Gastroesophageal sphincter (tissue), 4 donors: ENCODE measurements at regions not wholly inside any gene's neighbourhood (a gene's known extent, or its start where the extent isn't known, plus 50 kb on each side); places are given as distances from the start of the nearest gene placed in this dataset.

Experiments
- ATAC-seq: fragments of 150-250 bp; one replicate; pipeline ENCODE4 v1.9.1; 2016; ENCODE audit warnings: mild to moderate bottlenecking, moderate library complexity
- H3K27ac ChIP-seq, 4 donors: fragments of 200-600 bp; sonication (generic) in 3 of 4; 1 replicate in 3 of 4; 2 replicates in 1 of 4; pipeline ENCODE4 v1.5.1; 2016 to 2019
- H3K27me3 ChIP-seq: fragments of 200-600 bp; sonication (generic); one replicate; pipeline ENCODE4 v1.5.1; 2019
- H3K36me3 ChIP-seq, 2 donors: fragments of 200-600 bp; sonication (generic); one replicate each; pipeline ENCODE4 v1.5.1; 2019; ENCODE audit warnings: control low read depth in 1 of 2
- H3K4me1 ChIP-seq, 3 donors: fragments of 200-600 bp; sonication (generic); 1 replicate in 2 of 3; 2 replicates in 1 of 3; pipeline ENCODE4 v1.5.1; 2016 to 2019; ENCODE audit warnings: control low read depth in 2 of 3
- H3K4me3 ChIP-seq, 2 donors: fragments of 200-600 bp; sonication (generic); one replicate each; pipeline ENCODE4 v1.5.1; 2019; ENCODE audit warnings: mild to moderate bottlenecking in 1 of 2, moderate library complexity in 1 of 2
- H3K9me3 ChIP-seq, 3 donors: fragments of 200-600 bp; sonication (generic); one replicate each; pipeline ENCODE4 v1.5.1; 2017 to 2019; ENCODE audit warnings: control low read depth in 2 of 3
- EP300 ChIP-seq: sonication (generic); formaldehyde crosslinking; IDR thresholded peaks from one replicate; pipeline ENCODE4 v1.6.1; 2017; ENCODE audit warnings: antibody characterized with exemption, mild to moderate bottlenecking
- POLR2A ChIP-seq, 2 donors: fragments of 450-650 bp; IDR thresholded peaks; one replicate each; pipeline ENCODE4 v1.6.1; 2017; ENCODE audit warnings: antibody characterized with exemption in 2 of 2, mild to moderate bottlenecking in 2 of 2, moderate library complexity in 1 of 2
- POLR2AphosphoS5 ChIP-seq: sonication (generic); formaldehyde crosslinking; IDR thresholded peaks from one replicate; pipeline ENCODE4 v1.6.1; 2017; ENCODE audit warnings: antibody characterized with exemption
- WGBS, 2 donors: methylation state at CpG; one replicate each; pipeline ENCODE4 v1.1.5; 2018; ENCODE audit warnings: low coverage in 1 of 2; 5-methylcytosine and 5-hydroxymethylcytosine counted together
- TF ChIP-seq, protein P1 (sequence below), 4 experiments: fragments of 200-600 bp in 2 of 4; fragments of 450-650 bp in 2 of 4; sonication (generic) in 1 of 4; IDR thresholded peaks; one replicate each; pipeline ENCODE4 v1.5.1; 2017 to 2019; ENCODE audit warnings: antibody characterized with exemption in 4 of 4, mild to moderate bottlenecking in 2 of 4, moderate library complexity in 2 of 4

DNA sequence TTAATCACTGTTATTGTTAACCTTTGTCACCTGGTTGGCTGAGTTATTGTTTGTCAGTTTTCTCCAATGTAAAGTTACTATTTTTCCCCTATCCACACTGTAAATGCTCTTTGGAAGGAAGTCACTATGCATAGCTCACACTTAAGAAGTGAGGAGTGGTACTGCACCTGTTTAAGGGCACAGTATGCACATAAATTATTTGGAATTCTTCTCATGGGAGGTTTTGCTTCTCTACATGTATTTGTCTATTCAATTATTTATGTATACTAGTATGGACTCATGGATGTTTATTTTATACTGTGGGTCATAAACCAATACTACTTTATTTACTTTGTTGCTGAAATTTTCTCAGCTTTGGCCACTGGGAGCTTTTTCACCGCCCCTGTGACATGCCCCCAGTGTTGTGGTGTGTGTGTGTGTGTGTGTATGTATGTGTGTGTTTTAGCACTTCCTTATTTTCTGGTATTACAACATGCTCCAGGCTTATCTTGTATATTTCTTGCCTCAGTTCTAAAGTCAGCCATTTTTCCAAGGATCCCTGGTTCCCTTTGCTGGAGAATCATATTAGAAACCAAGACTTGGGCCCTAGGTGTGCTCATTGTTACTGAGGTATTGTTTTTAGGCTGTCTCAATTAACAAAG, 290.5 kb downstream of the KBTBD8 start:
- H3K4me3 ChIP-seq = no peak overlapping the region
- 83 to 88% methylated on average over 1 of the region's 1 CpG for WGBS, 2 donors
- no peaks in the 10 kb centered on the region for H3K9me3 ChIP-seq
- TF ChIP-seq EP300 (no peak), POLR2AphosphoS5 (no peak), POLR2A (IDR thresholded peaks at IDR 0.05) (no peak)
- TF ChIP-seq, protein P1, sequence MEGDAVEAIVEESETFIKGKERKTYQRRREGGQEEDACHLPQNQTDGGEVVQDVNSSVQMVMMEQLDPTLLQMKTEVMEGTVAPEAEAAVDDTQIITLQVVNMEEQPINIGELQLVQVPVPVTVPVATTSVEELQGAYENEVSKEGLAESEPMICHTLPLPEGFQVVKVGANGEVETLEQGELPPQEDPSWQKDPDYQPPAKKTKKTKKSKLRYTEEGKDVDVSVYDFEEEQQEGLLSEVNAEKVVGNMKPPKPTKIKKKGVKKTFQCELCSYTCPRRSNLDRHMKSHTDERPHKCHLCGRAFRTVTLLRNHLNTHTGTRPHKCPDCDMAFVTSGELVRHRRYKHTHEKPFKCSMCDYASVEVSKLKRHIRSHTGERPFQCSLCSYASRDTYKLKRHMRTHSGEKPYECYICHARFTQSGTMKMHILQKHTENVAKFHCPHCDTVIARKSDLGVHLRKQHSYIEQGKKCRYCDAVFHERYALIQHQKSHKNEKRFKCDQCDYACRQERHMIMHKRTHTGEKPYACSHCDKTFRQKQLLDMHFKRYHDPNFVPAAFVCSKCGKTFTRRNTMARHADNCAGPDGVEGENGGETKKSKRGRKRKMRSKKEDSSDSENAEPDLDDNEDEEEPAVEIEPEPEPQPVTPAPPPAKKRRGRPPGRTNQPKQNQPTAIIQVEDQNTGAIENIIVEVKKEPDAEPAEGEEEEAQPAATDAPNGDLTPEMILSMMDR (IDR thresholded peaks at IDR 0.05) = no peak
- H3K27ac ChIP-seq = no peak overlapping the region
- no peak for ATAC-seq
- H3K36me3 ChIP-seq = no peaks in the 10 kb centered on the region
- no peaks in the 10 kb centered on the region for H3K27me3 ChIP-seq
- H3K4me1 ChIP-seq = no peaks in the 10 kb centered on the region

DNA sequence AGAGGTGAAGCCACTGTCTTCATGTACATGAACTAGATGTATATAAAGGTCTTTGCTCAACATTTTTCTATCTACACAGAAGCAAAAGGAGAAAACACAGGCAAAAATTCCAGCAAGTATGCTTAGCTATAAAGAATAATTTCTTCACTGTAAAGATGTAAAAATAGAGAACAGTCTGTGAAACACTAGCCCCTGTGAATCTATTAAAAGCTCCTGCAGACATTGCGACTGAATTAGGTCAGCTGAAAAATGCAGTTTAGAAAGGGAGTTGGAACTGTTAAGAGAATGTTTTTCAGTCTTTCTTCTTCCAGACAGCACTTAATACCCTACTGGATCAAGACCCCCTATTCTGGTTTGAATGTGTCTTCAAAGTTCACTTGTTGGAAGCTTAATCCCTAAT, 291.5 kb downstream of the KBTBD8 start:
- Histone ChIP-seq H3K27ac (no peak overlapping the region), H3K4me1 (no peaks in the 10 kb centered on the region), H3K27me3 (no peaks in the 10 kb centered on the region), H3K36me3 (no peaks in the 10 kb centered on the region), H3K9me3 (no peaks in the 10 kb centered on the region), H3K4me3 (no peak overlapping the region)
- WGBS, 2 donors = 24 to 54% methylated on average over 1 of the region's 1 CpG
- TF ChIP-seq POLR2A (IDR thresholded peaks at IDR 0.05) = no peak
- ATAC-seq = no peak

DNA sequence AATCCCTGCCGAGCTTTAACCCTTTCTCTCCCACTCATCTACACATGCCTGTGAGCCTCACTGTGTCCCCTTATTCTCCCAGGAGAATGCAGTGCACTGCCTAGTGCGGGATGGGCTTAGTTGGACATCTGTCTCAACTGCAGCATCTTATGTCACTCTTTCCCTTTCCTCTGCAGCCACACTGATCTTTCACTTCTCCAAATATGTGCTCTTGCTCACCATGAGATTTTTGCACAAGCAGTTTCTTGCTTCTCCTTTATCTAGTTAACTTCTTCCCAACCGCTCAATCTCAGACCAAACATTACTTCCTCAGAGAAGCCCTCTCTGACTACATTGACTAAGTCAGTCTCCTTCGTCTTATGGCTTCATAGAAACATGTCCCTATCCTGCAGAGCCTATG, 292.3 kb downstream of the KBTBD8 start:
- Histone ChIP-seq H3K4me3 (no peak overlapping the region), H3K36me3 (no peaks in the 10 kb centered on the region), H3K4me1 (no peaks in the 10 kb centered on the region), H3K27me3 (no peaks in the 10 kb centered on the region), H3K9me3 (no peaks in the 10 kb centered on the region), H3K27ac (no peak overlapping the region)
- TF ChIP-seq EP300 (no peak), POLR2AphosphoS5 (no peak), POLR2A (IDR thresholded peaks at IDR 0.05) (no peak)
- TF ChIP-seq, protein P1 (IDR thresholded peaks at IDR 0.05) = no peak
- peak; percentile 31 for ATAC-seq
- WGBS, 2 donors = 70 to 78% methylated on average over 3 to 4 of the region's 4 CpGs

DNA sequence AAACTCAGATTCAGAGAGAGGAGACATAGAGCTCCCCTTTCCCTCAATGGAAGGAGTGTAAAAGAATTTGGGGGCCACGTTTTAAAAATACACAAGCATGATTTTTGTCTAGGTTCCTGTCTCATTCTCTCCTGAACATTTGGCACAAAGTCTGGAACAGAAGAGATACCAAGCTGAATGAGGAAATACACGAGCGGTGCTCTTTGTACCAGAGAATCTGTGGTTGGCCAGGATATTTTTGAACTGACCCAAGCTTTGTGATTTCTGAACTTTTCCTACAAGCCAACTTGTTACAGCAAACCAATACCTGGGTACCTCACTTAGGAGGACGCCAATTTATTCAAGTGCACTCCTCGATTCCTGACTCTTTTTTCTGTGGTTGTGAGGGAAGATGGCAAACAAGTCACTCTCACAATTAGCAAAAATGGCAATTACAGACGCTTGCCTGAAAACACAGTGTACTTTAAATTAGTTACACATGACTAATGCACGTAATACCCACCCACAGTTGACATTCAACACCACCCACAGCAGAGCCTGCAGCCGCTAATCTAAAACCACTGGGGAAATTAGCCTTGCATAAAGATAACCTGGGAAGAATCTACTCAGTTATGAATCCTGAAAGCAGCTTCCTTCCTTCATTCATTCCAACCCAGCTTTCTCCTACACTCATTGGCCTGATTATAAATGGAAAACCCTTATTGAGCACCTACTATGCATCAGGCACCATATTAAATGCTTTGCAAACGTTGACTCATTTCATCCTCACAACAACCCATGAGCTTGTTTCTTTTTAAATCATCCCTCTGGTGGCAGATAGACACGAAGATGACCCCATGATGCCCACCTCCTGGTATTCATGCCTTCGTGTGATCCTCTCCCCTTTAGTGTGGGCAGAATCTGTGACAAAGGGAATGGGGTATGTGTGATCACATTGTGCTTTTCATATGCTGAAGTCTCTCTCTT, 293.5 kb downstream of the KBTBD8 start:
- TF ChIP-seq POLR2AphosphoS5 (no peak), EP300 (no peak), POLR2A (IDR thresholded peaks at IDR 0.05) (no peak)
- TF ChIP-seq, protein P1 (IDR thresholded peaks at IDR 0.05) = no peak
- Histone ChIP-seq H3K4me3 (no peak overlapping the region), H3K27me3 (no peaks in the 10 kb centered on the region), H3K4me1 (no peaks in the 10 kb centered on the region), H3K27ac (no peak overlapping the region), H3K9me3 (no peaks in the 10 kb centered on the region), H3K36me3 (no peaks in the 10 kb centered on the region)
- ATAC-seq = no peak
- 72 to 81% methylated on average over 9 to 11 of the region's 11 CpGs for WGBS, 2 donors

DNA sequence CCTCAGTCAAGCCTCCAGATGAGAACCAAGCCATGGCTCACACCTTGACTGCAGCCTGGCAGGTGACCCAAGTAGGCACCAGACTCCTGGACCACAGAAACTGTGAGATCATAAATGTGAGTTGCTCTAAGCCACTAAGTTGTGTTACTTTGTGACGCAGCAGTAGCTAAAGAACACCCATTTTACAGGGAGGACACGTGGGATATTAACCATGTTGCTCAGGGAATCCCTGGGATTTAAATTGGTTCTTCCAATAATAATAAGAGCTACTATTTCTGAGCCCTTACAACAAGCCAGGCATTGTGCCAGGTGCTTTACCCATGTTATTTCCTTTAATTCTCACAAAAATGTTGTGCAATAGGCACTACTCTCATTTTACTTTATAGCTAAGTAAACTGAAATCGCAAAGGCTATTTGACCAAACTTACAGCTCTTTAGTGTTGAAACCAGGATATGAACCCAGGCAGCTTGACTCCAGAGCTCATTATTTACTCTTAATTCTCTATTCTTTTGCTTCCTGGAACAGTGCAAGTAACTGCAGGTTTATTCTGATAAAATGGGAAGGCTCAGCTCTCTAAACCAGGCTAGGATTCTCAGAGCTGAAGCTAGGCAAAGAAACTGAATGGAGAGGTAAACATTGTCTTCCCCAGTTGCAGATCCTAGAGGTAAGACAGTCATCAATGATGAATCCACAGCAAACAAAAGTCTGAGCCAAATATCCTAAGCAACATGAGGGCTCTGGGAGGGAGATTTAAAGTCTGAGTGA, 294.4 kb downstream of the KBTBD8 start:
- H3K27me3 ChIP-seq = no peaks in the 10 kb centered on the region
- no peak overlapping the region for H3K4me3 ChIP-seq
- no peaks in the 10 kb centered on the region for H3K4me1 ChIP-seq
- ATAC-seq = no peak
- H3K27ac ChIP-seq = no peak overlapping the region
- TF ChIP-seq, protein P1 (IDR thresholded peaks at IDR 0.05) = no peak
- TF ChIP-seq POLR2A (IDR thresholded peaks at IDR 0.05) (no peak), EP300 (no peak), POLR2AphosphoS5 (no peak)
- 86 to 91% methylated on average over 3 of the region's 3 CpGs for WGBS, 2 donors
- H3K9me3 ChIP-seq = no peaks in the 10 kb centered on the region
- H3K36me3 ChIP-seq = no peaks in the 10 kb centered on the region
